ENCODE measurements at regions not wholly inside any gene's neighbourhood (a gene's known extent, or its start where the extent isn't known, plus 50 kb on each side); places are given as distances from the start of the nearest gene placed in this dataset.

DNA sequence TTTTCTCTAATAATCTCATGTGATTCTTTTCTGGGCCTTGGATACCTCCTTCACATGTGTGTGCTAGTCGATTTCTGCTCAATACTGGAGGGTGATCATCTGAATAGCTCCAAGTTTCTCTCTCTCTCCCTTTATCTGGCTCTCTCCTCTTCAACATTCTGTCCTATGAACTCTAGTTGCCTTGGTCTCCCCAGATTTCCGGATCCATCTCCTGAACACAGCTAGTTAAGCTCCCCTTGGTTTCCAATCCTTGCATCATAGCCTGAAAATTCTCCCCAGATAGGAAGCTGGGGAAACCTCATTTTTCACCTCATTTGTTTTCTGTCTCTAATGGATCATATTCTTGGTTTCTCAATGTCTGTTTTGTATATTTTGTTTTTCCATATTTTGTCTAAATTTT lies 832.3 kb downstream of the MTRR start:
- TF ChIP-seq, protein P1, sequence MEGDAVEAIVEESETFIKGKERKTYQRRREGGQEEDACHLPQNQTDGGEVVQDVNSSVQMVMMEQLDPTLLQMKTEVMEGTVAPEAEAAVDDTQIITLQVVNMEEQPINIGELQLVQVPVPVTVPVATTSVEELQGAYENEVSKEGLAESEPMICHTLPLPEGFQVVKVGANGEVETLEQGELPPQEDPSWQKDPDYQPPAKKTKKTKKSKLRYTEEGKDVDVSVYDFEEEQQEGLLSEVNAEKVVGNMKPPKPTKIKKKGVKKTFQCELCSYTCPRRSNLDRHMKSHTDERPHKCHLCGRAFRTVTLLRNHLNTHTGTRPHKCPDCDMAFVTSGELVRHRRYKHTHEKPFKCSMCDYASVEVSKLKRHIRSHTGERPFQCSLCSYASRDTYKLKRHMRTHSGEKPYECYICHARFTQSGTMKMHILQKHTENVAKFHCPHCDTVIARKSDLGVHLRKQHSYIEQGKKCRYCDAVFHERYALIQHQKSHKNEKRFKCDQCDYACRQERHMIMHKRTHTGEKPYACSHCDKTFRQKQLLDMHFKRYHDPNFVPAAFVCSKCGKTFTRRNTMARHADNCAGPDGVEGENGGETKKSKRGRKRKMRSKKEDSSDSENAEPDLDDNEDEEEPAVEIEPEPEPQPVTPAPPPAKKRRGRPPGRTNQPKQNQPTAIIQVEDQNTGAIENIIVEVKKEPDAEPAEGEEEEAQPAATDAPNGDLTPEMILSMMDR (IDR thresholded peaks at IDR 0.05) = no peak
- TF ChIP-seq POLR2A (IDR thresholded peaks at IDR 0.05) = no peak
